Panc1 (cell line): ENCODE measurements at regions not wholly inside any gene's neighbourhood (a gene's known extent, or its start where the extent isn't known, plus 50 kb on each side); places are given as distances from the start of the nearest gene placed in this dataset.

Source experiments
- CTCF ChIP-seq: fragments of 450-650 bp; IDR thresholded peaks from 2 replicates; pipeline ENCODE4 v1.5.1; 2017; ENCODE audit warnings: mild to moderate bottlenecking
- POLR2AphosphoS5 ChIP-seq: IDR thresholded peaks from 2 replicates; pipeline ENCODE4 v1.6.1; 2012; ENCODE audit warnings: mild to moderate bottlenecking, low read depth, low read length, moderate library complexity
- REST ChIP-seq, 2 experiments: IDR thresholded peaks; 2 replicates each; pipeline ENCODE4 v1.6.1; 2011 to 2012; ENCODE audit warnings: low read depth in 2 of 2, control low read depth in 1 of 2, low read length in 1 of 2, mild to moderate bottlenecking in 1 of 2, moderate library complexity in 1 of 2; ENCODE audit not compliant: insufficient read depth in 1 of 2
- SIN3A ChIP-seq: IDR thresholded peaks from 2 replicates; pipeline ENCODE4 v1.6.1; 2012; ENCODE audit warnings: low read depth, mild to moderate bottlenecking, low read length, moderate library complexity, borderline replicate concordance; ENCODE audit not compliant: insufficient read depth
- TCF7L2 ChIP-seq: IDR thresholded peaks from 2 replicates; pipeline ENCODE4 v1.6.1; 2011; ENCODE audit warnings: mild to moderate bottlenecking, low read depth, low read length, inconsistent platforms

GRCh38 chr6:147699637-147700036, 191.1 kb downstream of the SAMD5 start:
- TF ChIP-seq CTCF (no peak), REST (IDR thresholded peaks at IDR 0.05; ENCODE audit: insufficient read depth in 1 of 2, low read depth in 2 of 2, low read length in 1 of 2) (no peak), SIN3A (no peak), POLR2AphosphoS5 (no peak), TCF7L2 (no peak)
